ENCODE measurements at regions not wholly inside any gene's neighbourhood (a gene's known extent, or its start where the extent isn't known, plus 50 kb on each side); places are given as distances from the start of the nearest gene placed in this dataset.
"Not testable (repeated sequence)": the region's sequence is repeated elsewhere in the genome, so short reads cannot be mapped to it uniquely, and the experiment has no call there.

DNA sequence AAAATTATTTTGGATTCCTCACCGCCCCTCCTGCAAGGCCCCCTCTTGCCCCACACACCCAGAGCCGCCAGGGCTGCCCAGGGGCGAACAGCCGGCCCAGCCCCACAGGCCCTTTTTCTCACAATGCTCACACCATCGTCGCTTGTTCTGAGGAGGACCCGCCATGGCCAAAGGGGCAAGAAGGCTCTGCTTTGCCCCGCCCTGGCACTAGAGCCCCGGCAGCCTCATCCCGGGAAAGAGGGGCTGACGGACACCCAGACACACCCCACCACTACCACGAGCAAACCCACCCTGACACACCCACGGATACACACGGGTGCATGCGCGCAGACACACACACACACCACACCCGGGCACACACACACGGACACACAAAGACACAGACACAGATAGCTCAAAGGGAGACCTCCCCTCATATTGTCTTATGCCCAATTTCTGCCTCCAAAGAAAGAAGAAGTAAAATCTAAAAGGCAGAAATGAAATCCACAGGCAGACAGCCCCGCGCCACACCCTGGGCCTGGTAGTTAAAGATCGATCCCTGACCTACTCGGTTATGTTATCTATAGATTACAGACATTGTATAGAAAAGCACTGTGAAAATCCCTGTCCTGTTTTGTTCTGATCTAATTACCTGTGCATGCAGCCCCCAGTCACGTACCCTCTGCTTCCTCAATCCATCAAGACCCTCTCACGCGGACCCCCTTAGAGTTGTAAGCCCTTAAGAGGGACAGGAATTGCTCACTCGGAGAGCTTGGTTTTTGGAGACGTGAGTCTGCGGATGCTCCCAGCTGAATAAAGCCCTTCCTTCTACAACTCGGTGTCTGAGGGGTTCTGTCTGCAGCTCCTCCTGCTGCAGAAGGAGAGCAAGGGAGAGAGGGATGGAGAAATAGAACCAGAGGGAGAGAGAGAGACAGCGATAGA lies 1610.9 kb downstream of the SPATA31A7 start:
- not testable (repeated sequence) for TF ChIP-seq POLR2A (IDR thresholded peaks at IDR 0.05; ENCODE audit: low read depth, low read length); SPI1 (IDR thresholded peaks at IDR 0.05; ENCODE audit: low read depth, low read length); PAX5 (IDR thresholded peaks at IDR 0.05; ENCODE audit: insufficient read depth, low read length, severe bottlenecking); POLR2AphosphoS5 (IDR thresholded peaks at IDR 0.05; ENCODE audit: low read depth, low read length)
